Activated gamma-delta T cell treated with Interleukin-2 at 50 U/mL for 16 hours (primary cell): ENCODE measurements at regions not wholly inside any gene's neighbourhood (a gene's known extent, or its start where the extent isn't known, plus 50 kb on each side); places are given as distances from the start of the nearest gene placed in this dataset.

Source experiments
- DNase-seq: peaks from one replicate; pipeline ENCODE4 v3.0.0-alpha.2; 2020

DNA sequence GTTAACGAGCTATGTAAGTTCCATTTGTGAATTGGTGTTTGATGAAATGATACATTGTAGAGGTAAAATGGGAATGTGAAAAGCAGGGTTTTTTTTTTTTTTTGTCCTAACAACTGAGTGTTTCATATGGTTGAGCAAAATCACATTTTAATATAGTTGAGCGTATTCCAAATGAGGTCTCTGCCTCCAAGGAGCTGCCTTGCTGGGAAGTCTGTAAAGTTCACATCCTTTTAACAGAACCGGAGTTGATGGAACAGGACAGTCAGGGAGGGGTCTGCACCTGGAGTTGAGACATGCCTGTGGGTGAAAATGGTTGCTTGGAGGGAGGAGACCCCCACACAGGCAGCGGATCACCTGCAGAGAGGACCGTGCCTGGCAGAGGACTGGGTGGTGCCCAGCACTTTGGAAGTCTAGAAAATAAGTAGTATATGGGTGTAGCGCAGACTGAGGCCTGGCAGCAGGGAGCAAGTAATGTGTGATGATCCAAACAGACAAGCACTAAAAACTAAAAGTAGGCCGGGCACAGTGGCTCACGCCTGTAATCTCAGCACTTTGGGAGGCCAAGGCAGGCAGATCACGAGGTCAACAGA is 75.2 kb upstream of the UBAC2 start:
- DNase-seq, result no peak

DNA sequence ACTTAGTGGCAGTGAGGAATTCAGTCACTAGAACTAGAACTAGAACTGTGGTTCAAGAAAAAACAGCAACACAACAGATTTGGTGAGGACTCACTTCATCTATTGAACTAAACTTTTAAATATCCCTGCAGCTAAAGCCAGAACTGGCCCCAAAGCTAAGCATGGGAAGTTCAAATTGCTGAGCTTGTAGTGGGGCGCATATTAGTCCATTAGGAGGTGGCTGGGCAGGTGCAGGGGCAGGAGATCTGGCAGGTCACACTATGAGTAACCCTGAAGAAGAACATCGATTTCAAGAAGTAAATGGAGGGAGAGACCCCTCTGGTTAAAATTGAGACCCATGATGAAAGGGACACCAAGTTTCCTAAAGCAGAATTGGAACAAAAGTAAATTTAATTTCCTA is 73.8 kb upstream of the UBAC2 start:
- DNase-seq, result no peak

DNA sequence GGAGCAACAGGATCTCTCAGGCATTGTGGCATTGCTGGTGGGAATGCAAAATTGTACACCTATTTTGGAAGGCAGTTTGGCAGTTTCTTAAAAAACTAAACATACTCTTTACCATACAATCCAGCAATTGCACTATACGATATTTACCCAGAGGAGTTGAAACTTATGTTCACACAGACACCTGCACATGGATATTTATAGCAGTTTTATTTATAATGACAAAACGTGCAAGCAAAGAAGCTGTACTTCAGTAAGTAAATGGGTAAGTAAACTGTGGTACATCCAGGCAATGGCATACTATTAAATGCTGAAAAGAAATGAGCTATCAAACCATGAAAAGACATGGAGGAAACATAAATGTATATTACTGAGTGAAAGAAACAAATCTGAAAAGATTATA is 71.6 kb upstream of the UBAC2 start:
- DNase-seq, result no peak

DNA sequence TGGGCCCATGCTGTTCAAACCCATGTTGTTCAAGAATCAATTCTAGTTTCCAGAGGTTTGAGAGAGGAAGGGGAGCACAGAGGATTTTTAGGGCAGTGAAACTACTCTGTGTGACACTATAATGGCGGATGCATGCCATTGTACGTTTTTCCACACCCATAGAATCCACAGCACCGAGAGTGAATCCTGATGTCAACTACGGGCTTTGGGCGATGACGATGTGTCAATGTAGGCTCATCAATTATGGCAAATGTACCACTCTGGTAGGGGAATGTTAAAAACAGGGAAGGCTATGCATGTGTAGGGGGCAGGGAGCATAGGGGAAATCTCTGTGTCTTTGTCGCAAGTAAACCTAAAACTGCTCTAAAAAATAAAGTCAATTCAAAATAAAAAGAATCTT is 70.7 kb upstream of the UBAC2 start:
- no peak for DNase-seq

DNA sequence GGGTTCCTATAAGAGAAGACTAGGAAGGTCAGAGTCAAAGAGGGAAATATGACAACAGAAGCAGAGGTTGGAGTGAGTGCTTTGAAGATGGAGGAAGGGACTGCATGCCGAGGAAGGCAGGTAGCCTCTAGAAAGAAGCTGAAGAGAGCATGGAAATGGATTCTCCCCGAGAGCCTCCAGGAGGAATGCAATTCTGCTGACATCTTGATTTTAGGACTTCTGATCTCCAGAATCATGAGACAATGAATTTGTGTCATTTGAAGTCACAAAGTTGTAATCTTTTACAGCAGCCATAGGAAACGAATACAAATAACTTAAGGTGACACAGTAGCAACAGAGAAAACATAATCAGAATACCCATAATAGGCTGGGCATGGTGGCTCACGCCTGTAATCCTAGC is 69.2 kb upstream of the UBAC2 start:
- DNase-seq, result no peak

DNA sequence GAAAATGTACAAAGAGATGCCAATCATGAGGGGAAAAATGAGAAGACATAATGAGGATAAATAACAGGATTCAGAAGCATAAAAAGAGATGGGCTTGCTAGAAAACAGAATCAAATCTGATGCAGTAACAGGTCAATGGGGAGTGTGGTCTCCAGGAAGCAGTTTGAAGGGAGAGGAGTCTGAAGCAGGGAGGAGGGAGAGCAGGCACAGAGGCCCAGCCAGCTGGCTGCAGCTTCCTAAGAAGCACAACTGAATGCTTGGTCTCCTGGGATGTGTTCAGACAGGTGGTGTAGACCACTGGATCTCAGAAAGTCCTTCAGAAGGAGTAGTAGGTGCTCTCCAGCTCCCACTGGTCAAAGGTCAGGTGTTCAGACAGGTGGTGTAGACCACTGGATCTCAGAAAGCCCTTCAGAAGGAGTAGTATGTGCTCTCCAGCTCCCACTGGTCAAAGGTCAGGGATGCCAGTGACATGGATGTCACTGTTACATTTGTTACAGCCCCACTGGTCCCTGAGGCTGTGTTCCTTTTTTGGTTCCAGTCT is 68.3 kb upstream of the UBAC2 start:
- DNase-seq, result no peak

DNA sequence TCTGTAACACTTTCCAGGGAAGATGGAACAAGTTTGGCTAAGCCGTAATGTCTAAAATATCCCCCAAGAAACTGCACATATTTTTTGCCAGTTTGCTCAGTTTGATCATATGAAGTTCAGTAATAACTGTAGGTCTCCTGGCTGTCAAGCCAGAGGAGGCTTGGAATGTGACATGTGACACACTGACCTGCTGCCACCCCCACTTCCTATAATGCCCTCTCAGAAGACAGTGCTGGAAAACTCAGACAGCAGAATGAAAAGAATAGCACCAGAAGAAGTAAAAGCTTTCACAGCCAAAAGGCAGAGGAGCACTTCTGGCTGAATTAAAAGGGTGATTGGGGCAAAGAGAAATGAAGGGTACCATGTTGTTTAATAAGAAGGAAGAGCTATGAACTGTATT is 67.4 kb upstream of the UBAC2 start:
- DNase-seq, result no peak

DNA sequence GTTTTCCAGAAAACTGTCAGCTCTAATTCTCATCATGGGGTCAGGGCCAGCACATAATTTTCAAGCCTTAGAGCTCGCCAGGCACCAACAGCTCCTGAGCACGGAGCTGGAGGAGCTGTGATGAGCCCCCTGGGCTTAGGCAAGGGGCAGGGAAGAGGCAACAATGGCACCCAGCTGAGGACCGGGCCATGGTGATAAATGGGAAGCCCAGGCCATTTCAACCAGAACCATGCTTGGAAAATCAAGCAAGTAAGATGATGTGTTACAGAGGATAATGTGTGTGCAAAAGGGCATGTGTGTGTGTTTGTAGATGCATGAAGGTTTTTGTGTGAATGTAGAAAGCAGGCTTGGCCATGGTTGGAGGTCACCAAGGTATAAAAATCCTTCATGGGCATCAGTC is 66.8 kb upstream of the UBAC2 start:
- no peak for DNase-seq

DNA sequence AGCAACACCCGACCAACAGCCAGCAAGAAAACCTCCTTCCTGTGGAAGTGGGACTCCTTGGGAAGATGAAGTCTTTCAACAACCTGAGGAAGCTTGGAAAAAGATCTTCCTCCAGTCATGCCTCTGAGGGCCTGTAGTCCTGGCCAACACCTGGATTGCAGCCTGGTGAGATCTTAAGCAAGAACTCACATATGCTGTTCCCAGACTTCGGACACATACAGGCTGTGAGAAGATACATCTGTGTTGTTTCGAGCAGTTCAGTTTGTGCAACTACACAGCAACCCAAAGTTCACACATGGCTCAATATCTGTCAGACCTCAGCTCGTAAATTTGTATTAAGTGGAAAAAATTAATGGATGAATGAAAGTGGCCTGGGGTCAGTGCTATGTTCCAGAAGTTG is 65.1 kb upstream of the UBAC2 start:
- no peak for DNase-seq

DNA sequence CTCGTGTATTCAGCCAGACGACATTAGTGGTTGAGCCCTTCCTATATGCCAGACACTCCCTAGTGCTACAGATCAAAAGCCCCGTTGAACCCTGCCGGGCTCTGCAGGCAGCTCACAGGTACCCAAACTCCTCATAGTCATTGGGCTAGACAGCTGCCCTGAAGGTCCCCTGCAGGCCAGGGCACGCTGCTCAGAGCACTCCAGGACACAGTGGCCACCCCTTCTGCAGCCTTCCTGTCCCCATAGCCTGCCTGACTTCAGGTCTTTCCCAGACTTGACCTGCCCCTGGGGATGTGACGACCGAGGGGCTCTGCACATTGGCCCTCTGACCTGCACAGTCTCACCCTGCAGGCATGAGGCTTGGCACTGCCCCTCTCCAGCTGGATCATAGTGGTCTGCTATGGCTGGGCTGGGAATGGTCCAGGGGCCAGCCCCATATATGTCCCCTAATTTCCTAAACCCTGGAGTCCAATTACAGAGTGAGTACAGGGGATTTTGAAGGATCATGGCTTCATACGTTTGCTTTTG is 64.2 kb upstream of the UBAC2 start:
- no peak for DNase-seq

DNA sequence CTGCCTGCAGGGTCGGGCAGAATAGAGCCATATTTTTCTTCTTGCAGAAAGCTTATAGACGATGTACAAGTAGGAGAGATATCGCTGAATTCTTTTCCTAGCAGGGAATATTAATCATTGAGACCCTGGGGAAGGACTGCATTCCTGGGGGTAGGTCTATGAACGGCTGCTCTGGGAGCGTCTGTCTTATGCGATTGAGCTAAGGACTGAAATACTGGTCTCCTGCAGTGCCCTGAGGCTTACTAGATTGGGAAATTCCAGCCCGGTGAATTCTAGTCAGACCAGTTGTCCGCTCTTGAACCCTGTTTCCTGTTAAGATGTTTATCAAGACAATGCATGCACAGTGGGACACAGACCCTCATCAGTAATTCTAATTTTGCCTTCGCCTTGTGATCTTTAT is 59.8 kb upstream of the UBAC2 start:
- no peak for DNase-seq

DNA sequence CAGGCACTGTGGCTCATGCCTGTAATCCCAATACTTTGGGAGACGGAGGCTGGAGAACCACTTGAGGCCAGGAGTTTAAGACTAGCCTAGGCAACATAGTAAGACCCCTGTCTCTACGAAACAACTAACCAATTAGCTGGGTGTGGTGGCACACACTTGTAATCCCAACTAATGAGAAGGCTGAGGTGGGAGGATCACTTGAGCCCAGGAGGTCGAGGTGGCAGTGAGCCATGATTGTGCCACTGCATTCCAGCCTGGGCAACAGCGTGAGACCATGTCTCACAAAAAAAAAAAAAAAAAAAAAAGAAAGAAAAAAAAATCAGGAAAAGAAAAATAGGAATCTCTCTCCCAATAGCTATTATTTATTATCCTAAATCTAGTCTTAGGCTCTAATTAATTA is 56.8 kb upstream of the UBAC2 start:
- DNase-seq, result no peak

DNA sequence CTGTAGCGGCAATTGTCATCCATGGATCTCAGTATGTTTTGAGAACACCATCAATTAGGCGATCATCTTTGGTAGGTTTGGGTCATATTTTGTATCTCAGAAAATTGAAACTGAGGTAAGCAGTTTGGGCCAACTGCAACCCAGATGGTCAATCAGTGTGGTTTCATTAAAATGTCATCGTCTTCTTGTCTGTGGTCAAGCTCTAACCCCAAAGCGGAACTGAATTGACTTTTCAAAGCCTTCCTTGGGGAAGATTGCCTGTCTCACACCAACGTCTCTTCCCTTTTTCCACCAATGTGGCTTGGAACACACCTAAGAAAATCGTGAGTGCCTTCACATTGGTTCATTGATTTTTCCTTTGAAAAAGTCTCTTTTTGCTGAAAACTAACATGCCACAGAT is 56.3 kb upstream of the UBAC2 start:
- no peak for DNase-seq

DNA sequence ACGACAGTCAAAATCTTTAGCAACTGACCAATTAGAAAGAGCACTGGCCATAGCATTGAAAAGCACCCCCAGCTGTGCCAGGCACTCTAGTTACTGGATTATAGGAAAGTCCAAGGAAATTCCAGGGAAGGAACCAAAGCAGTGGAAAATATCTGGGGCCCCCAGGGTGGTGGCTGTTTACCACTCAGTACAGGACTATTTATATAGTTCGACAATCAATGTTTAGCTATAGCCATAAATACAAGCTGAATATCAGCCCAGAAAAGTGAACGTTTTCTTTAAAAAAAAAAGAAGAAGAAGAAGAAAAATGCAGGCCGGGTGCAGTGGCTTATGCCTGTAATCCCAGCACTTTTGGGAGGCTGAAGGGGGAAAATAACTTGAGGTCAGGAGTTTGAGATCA is 55.2 kb upstream of the UBAC2 start:
- DNase-seq, result no peak

DNA sequence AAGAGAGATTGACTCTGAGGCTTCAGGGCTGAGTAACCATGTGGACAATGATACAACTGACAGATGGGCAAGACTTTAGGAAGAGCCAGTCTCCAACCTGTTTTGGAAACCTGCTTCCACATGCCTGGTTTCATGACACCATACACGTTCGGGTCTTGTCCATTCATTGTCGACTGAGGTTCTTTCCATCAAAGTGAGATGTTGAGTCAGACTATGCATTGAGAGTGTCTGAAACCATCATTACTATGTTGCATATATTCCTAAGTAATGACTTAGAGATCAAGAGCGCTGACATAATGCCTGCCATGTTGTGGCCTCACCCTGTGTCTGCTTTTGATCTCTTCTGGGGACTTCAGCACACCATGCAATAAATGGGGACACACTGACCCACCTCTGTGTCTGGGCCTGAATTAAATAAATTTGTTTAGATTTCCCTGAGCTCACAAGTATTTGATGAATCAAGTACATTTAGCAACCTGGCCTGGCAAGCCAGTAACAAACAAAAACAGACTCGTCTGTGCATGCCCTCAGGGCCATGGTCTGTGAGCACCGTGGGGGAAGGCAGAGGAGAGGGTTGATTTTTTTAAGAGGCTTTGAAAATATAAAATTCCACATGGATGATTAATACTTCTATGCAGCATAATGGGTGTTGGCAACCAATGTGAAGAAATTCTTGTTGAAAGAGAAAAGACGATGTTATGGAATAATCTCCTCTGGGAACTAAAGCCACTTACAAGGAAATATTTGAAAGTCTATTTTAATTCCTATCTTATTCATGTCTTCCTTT is 49.9 kb upstream of the UBAC2 start:
- DNase-seq, result no peak
